ENCODE measurements at regions not wholly inside any gene's neighbourhood (a gene's known extent, or its start where the extent isn't known, plus 50 kb on each side); places are given as distances from the start of the nearest gene placed in this dataset.
"Not testable (repeated sequence)": the region's sequence is repeated elsewhere in the genome, so short reads cannot be mapped to it uniquely, and the experiment has no call there.

DNA sequence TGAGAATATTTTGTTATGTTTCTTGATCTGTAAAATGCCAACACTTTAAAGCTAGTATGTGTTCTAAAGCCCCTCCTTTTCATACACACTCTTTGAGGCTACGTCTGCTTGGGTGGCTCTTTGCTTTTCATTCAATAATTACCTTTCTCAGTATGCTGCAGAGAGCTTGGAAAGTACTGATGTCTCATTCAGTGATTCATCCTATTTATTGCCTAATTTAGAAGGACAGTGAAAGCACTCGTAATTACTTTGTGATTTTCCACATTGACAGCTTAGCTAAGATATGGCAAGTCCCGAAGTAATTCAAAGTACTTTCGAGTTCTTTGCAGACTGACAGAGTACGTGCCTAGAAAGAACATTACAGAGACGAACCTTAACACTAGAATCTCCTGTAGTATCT, 57.2 kb downstream of the BMP15 start:
- no peak for DNase-seq (ENCODE audit: low read depth)
- H3K4me3 ChIP-seq (ENCODE audit: low read length) = no peak overlapping the region
- TF ChIP-seq, protein P1, sequence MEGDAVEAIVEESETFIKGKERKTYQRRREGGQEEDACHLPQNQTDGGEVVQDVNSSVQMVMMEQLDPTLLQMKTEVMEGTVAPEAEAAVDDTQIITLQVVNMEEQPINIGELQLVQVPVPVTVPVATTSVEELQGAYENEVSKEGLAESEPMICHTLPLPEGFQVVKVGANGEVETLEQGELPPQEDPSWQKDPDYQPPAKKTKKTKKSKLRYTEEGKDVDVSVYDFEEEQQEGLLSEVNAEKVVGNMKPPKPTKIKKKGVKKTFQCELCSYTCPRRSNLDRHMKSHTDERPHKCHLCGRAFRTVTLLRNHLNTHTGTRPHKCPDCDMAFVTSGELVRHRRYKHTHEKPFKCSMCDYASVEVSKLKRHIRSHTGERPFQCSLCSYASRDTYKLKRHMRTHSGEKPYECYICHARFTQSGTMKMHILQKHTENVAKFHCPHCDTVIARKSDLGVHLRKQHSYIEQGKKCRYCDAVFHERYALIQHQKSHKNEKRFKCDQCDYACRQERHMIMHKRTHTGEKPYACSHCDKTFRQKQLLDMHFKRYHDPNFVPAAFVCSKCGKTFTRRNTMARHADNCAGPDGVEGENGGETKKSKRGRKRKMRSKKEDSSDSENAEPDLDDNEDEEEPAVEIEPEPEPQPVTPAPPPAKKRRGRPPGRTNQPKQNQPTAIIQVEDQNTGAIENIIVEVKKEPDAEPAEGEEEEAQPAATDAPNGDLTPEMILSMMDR (conservative IDR thresholded peaks at IDR 0.05; ENCODE audit: low read length) = no peak

- not testable (repeated sequence) for DNase-seq (ENCODE audit: low read depth)
These were observed 58.5 kb downstream of the BMP15 start for GRCh38 chrX:50968871-50969635.

GRCh38 chrX:50971395-50971794, 60.9 kb downstream of the BMP15 start:
- no peak overlapping the region for H3K4me3 ChIP-seq (ENCODE audit: low read length)
- DNase-seq (ENCODE audit: low read depth) = peak; percentile 5
- TF ChIP-seq, protein P1 (conservative IDR thresholded peaks at IDR 0.05; ENCODE audit: low read length) = no peak

More at GRCh38 chrX:50968871-50969635, 58.5 kb downstream of the BMP15 start:
- not testable (repeated sequence) for H3K4me3 ChIP-seq (ENCODE audit: low read length)

- H3K4me3 ChIP-seq (ENCODE audit: low read length) = no peak overlapping the region
- no peak for DNase-seq (ENCODE audit: low read depth)
- TF ChIP-seq, protein P1 (conservative IDR thresholded peaks at IDR 0.05; ENCODE audit: low read length) = no peak
These were observed 62.7 kb downstream of the BMP15 start for GRCh38 chrX:50973199-50973598.

DNA sequence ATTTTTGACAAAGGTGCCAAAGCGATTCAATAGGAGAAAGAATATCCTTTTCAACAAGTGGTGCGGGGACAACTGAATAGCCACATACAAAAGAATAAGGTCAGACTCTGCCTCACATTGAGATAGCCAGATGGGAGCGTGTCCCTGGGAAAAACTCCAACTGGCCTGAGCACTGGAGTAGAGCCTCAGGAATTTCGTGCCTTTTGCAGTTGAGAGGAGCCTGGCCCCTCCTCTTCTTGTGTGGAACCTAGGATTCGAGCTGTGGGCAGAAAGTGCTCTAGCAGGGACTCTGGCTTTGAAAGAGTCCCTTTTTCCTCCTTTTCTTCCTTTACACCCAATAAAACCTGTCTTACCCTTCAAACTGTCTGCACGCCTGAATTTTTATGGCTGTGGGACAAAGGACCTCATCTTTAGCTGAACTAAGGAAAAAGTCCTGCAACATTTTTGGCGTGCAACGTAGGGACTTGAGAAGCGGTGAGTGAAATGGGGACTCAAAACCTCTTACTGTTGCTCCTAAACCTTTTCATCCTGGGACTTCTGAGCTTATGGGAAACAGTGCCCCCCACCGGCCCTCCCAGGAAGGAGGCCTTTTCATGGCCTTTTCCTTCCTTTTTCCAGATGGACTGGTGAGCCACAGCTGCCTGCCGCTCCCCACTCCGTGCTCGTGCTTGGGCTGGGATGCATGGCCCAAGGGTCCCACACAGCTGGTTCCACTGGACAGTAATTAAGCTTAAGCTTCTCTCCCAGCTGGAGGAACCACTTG, 68.6 kb downstream of the BMP15 start:
- TF ChIP-seq, protein P1 (conservative IDR thresholded peaks at IDR 0.05; ENCODE audit: low read length) = no peak
- no peak overlapping the region for H3K4me3 ChIP-seq (ENCODE audit: low read length)
- peak; percentile 0 for DNase-seq (ENCODE audit: low read depth)

DNA sequence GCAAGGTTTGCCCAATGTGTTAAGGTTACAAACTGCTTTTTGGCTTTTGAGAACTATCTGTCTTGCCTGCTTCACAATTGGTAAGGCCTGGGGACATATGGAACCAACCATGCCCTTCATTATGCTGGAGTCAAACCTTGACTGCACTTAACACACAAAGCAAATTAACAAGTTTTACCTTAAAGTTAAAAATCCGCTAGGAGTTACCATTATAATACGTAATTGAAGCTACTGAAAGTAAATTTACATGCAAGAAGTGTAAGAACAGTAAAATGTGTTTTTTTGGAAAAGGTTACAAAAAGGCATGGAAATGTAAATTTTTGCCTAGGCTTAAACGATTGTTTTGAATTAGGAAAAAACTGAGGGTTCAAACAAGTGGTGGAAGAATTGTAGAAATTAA, 69.7 kb downstream of the BMP15 start:
- TF ChIP-seq, protein P1 (conservative IDR thresholded peaks at IDR 0.05; ENCODE audit: low read length) = no peak
- no peak for DNase-seq (ENCODE audit: low read depth)
- no peak overlapping the region for H3K4me3 ChIP-seq (ENCODE audit: low read length)

- DNase-seq (ENCODE audit: low read depth) = peak; percentile 22
- TF ChIP-seq, protein P1 (conservative IDR thresholded peaks at IDR 0.05; ENCODE audit: low read length) = peak; percentile 65
- H3K4me3 ChIP-seq (ENCODE audit: low read length) = no peak overlapping the region
These were observed 78.1 kb downstream of the BMP15 start for GRCh38 chrX:50988649-50989048.
